Chondrocyte (in vitro differentiated cells): ENCODE measurements at regions not wholly inside any gene's neighbourhood (a gene's known extent, or its start where the extent isn't known, plus 50 kb on each side); places are given as distances from the start of the nearest gene placed in this dataset.
"Not testable (repeated sequence)": the region's sequence is repeated elsewhere in the genome, so short reads cannot be mapped to it uniquely, and the experiment has no call there.

Experiments
- DNase-seq: peaks from one replicate; pipeline ENCODE4 v3.0.0; 2021; ENCODE audit warnings: mixed read lengths, low spot score
- H3K27ac Mint-ChIP-seq: one replicate; pipeline ENCODE4 v1.8.0; 2021; ENCODE audit warnings: mild to moderate bottlenecking, moderate library complexity, mixed read lengths; ENCODE audit not compliant: unreplicated experiment
- H3K27me3 Mint-ChIP-seq: 2 replicates; pipeline ENCODE4 v1.8.0; 2021; ENCODE audit warnings: low read depth, mixed read lengths
- H3K36me3 Mint-ChIP-seq: 2 replicates; pipeline ENCODE4 v1.8.0; 2021; ENCODE audit warnings: low read depth, mixed read lengths
- H3K4me1 Mint-ChIP-seq: 2 replicates; pipeline ENCODE4 v1.8.0; 2021; ENCODE audit warnings: low read depth, mild to moderate bottlenecking, mixed read lengths
- H3K4me3 Mint-ChIP-seq: one replicate; pipeline ENCODE4 v1.8.0; 2021; ENCODE audit warnings: mild to moderate bottlenecking, moderate library complexity, mixed read lengths; ENCODE audit not compliant: unreplicated experiment
- H3K9me3 Mint-ChIP-seq: 2 replicates; pipeline ENCODE4 v1.8.0; 2021; ENCODE audit warnings: low read depth, mixed read lengths
- CTCF ChIP-seq: fragments of 200-600 bp; sonication (generic); IDR thresholded peaks from 2 replicates; pipeline ENCODE4 v1.5.0; 2021; ENCODE audit warnings: antibody characterized with exemption, mild to moderate bottlenecking, moderate library complexity

- Mint-ChIP-seq H3K9me3 (no peaks in the 10 kb centered on the region), H3K27me3 (peaks cover 5% of the 10 kb centered on the region), H3K36me3 (no peaks in the 10 kb centered on the region), H3K4me3 (no peak overlapping the region), H3K27ac (no peak overlapping the region), H3K4me1 (no peaks in the 10 kb centered on the region)
- TF ChIP-seq CTCF, result no peak
- DNase-seq, result no peak
Measured at GRCh38 chr20:43385914-43386313, 71.8 kb upstream of the SRSF6 start.

- Mint-ChIP-seq H3K27ac (no peak overlapping the region), H3K4me3 (no peak overlapping the region), H3K36me3 (no peaks in the 10 kb centered on the region), H3K27me3 (peaks cover 3% of the 10 kb centered on the region), H3K4me1 (no peaks in the 10 kb centered on the region), H3K9me3 (no peaks in the 10 kb centered on the region)
- DNase-seq, result no peak
- no peak for TF ChIP-seq CTCF
Measured at GRCh38 chr20:43384101-43384940, 73.4 kb upstream of the SRSF6 start.

- H3K9me3 Mint-ChIP-seq, result no peaks in the 10 kb centered on the region
- no peaks in the 10 kb centered on the region for H3K4me1 Mint-ChIP-seq
- H3K27me3 Mint-ChIP-seq, result peaks cover 3% of the 10 kb centered on the region
- H3K36me3 Mint-ChIP-seq, result no peaks in the 10 kb centered on the region
- no peak overlapping the region for H3K27ac Mint-ChIP-seq
- no peak for TF ChIP-seq CTCF
- DNase-seq, result no peak
- no peak overlapping the region for H3K4me3 Mint-ChIP-seq
Measured at GRCh38 chr20:43383026-43383795, 74.5 kb upstream of the SRSF6 start.

GRCh38 chr20:43382135-43382534 is 75.6 kb upstream of the SRSF6 start:
- H3K9me3 Mint-ChIP-seq, H3K27ac Mint-ChIP-seq: not testable (repeated sequence)

GRCh38 chr20:43381533-43381932 is 76.2 kb upstream of the SRSF6 start:
- H3K27me3 Mint-ChIP-seq, DNase-seq, H3K27ac Mint-ChIP-seq, H3K4me3 Mint-ChIP-seq, H3K4me1 Mint-ChIP-seq, H3K36me3 Mint-ChIP-seq, H3K9me3 Mint-ChIP-seq: not testable (repeated sequence)

More at GRCh38 chr20:43382135-43382534, 75.6 kb upstream of the SRSF6 start:
- not testable (repeated sequence) for H3K4me1 Mint-ChIP-seq, H3K36me3 Mint-ChIP-seq, H3K27me3 Mint-ChIP-seq, DNase-seq, H3K4me3 Mint-ChIP-seq

- no peak for TF ChIP-seq CTCF
- Mint-ChIP-seq H3K27me3 (peaks cover 4% of the 10 kb centered on the region), H3K4me3 (no peak overlapping the region), H3K27ac (no peak overlapping the region), H3K36me3 (no peaks in the 10 kb centered on the region), H3K4me1 (no peaks in the 10 kb centered on the region), H3K9me3 (peaks cover 4% of the 10 kb centered on the region)
- DNase-seq, result no peak
Measured at GRCh38 chr20:43379239-43379917, 78.3 kb upstream of the SRSF6 start.
